ENCODE measurements at regions not wholly inside any gene's neighbourhood (a gene's known extent, or its start where the extent isn't known, plus 50 kb on each side); places are given as distances from the start of the nearest gene placed in this dataset.
"Not testable (repeated sequence)": the region's sequence is repeated elsewhere in the genome, so short reads cannot be mapped to it uniquely, and the experiment has no call there.

GRCh38 chr16:13471036-13471435 lies 448.9 kb upstream of the ERCC4 start:
- DNase-seq, result no peak

GRCh38 chr16:13478991-13479390 lies 441.0 kb upstream of the ERCC4 start:
- no peak for DNase-seq

- DNase-seq, result no peak
These were observed 440.4 kb upstream of the ERCC4 start for GRCh38 chr16:13479549-13479948.

- DNase-seq, result no peak
These were observed 439.2 kb upstream of the ERCC4 start for GRCh38 chr16:13480801-13481200.

- DNase-seq, result no peak
These were observed 436.8 kb upstream of the ERCC4 start for GRCh38 chr16:13483121-13483520.

GRCh38 chr16:13489416-13489815 lies 430.5 kb upstream of the ERCC4 start:
- not testable (repeated sequence) for DNase-seq

GRCh38 chr16:13492046-13492445 lies 427.9 kb upstream of the ERCC4 start:
- no peak for DNase-seq

GRCh38 chr16:13503960-13504635 lies 415.9 kb upstream of the ERCC4 start:
- no peak for DNase-seq

GRCh38 chr16:13507530-13507929 lies 412.4 kb upstream of the ERCC4 start:
- DNase-seq, result no peak

GRCh38 chr16:13510425-13511151 lies 409.4 kb upstream of the ERCC4 start:
- no peak for DNase-seq

- no peak for DNase-seq
These were observed 402.1 kb upstream of the ERCC4 start for GRCh38 chr16:13517841-13518240.

GRCh38 chr16:13519871-13520270 lies 400.1 kb upstream of the ERCC4 start:
- no peak for DNase-seq

- no peak for DNase-seq
These were observed 398.6 kb upstream of the ERCC4 start for GRCh38 chr16:13521356-13521755.

- no peak for DNase-seq
These were observed 392.6 kb upstream of the ERCC4 start for GRCh38 chr16:13527332-13527731.

- DNase-seq, result no peak
These were observed 391.3 kb upstream of the ERCC4 start for GRCh38 chr16:13528691-13529090.

GRCh38 chr16:13529193-13529982 lies 390.6 kb upstream of the ERCC4 start:
- no peak for DNase-seq

- DNase-seq, result no peak
These were observed 379.2 kb upstream of the ERCC4 start for GRCh38 chr16:13540771-13541170.

GRCh38 chr16:13542284-13542683 lies 377.7 kb upstream of the ERCC4 start:
- DNase-seq, result no peak

GRCh38 chr16:13543850-13544249 lies 376.1 kb upstream of the ERCC4 start:
- no peak for DNase-seq

- DNase-seq, result no peak
These were observed 374.7 kb upstream of the ERCC4 start for GRCh38 chr16:13545271-13545670.

GRCh38 chr16:13550254-13550653 lies 369.7 kb upstream of the ERCC4 start:
- no peak for DNase-seq

GRCh38 chr16:13552062-13552959 lies 367.6 kb upstream of the ERCC4 start:
- no peak for DNase-seq

- DNase-seq, result no peak
These were observed 367.0 kb upstream of the ERCC4 start for GRCh38 chr16:13552960-13553257.

Measured in NCI-H774 (cell line).